Stimulated activated CD8-positive, alpha-beta memory T cell treated with anti-CD3 and anti-CD28 coated beads, Interleukin-7, amount 100 ng/mL, for 1 hour (primary cell): ENCODE measurements at regions not wholly inside any gene's neighbourhood (a gene's known extent, or its start where the extent isn't known, plus 50 kb on each side); places are given as distances from the start of the nearest gene placed in this dataset.
"Not testable (repeated sequence)": the region's sequence is repeated elsewhere in the genome, so short reads cannot be mapped to it uniquely, and the experiment has no call there.

ENCODE experiments used
- DNase-seq, 2 donors: peaks; one replicate each; pipeline ENCODE4 v3.0.0-alpha.2; 2020; ENCODE audit warnings: low read depth in 2 of 2

GRCh38 chr7:32816409-32816948 is 75.1 kb downstream of the KBTBD2 start:
- DNase-seq, result not testable (repeated sequence)

- DNase-seq, result not testable (repeated sequence)
Observed at GRCh38 chr7:32814779-32815178, 76.8 kb downstream of the KBTBD2 start.

- no peak for DNase-seq
Observed at GRCh38 chr7:32809871-32810270, 81.7 kb downstream of the KBTBD2 start.

- DNase-seq, result no peak
Observed at GRCh38 chr7:32809347-32809746, 82.2 kb downstream of the KBTBD2 start.

- DNase-seq, result no peak
Observed at GRCh38 chr7:32803406-32804141, 88.0 kb downstream of the KBTBD2 start.

GRCh38 chr7:32802305-32802910 is 89.2 kb downstream of the KBTBD2 start:
- DNase-seq, result no peak

- not testable (repeated sequence) for DNase-seq
Observed at GRCh38 chr7:32793053-32793452, 98.5 kb downstream of the KBTBD2 start.

GRCh38 chr7:32790766-32791430 is 100.7 kb downstream of the KBTBD2 start:
- DNase-seq, result not testable (repeated sequence)

GRCh38 chr7:32789266-32789665 is 102.3 kb downstream of the KBTBD2 start:
- DNase-seq, result not testable (repeated sequence)

- DNase-seq, result not testable (repeated sequence)
Observed at GRCh38 chr7:32788174-32788573, 103.4 kb downstream of the KBTBD2 start.

- DNase-seq, result not testable (repeated sequence)
Observed at GRCh38 chr7:32785365-32785944, 106.1 kb downstream of the KBTBD2 start.

- not testable (repeated sequence) for DNase-seq
Observed at GRCh38 chr7:32779895-32780294, 111.7 kb downstream of the KBTBD2 start.

GRCh38 chr7:32779167-32779566 is 112.4 kb downstream of the KBTBD2 start:
- DNase-seq, result no peak

GRCh38 chr7:32777041-32777666 is 114.4 kb downstream of the KBTBD2 start:
- DNase-seq, result not testable (repeated sequence)

GRCh38 chr7:32776318-32776717 is 115.2 kb downstream of the KBTBD2 start:
- not testable (repeated sequence) for DNase-seq

- DNase-seq, result not testable (repeated sequence)
Observed at GRCh38 chr7:32775809-32776208, 115.8 kb downstream of the KBTBD2 start.

- DNase-seq, result no peak
Observed at GRCh38 chr7:32774541-32774951, 117.0 kb downstream of the KBTBD2 start.

- not testable (repeated sequence) for DNase-seq
Observed at GRCh38 chr7:32768866-32769510, 122.6 kb downstream of the KBTBD2 start.

GRCh38 chr7:32768338-32768737 is 123.2 kb downstream of the KBTBD2 start:
- not testable (repeated sequence) for DNase-seq

GRCh38 chr7:32765649-32766251 is 125.8 kb downstream of the KBTBD2 start:
- DNase-seq, result not testable (repeated sequence)

GRCh38 chr7:32765185-32765584 is 126.4 kb downstream of the KBTBD2 start:
- DNase-seq, result no peak
